Fibroblast of peridontal ligament (primary cell): ENCODE measurements at regions not wholly inside any gene's neighbourhood (a gene's known extent, or its start where the extent isn't known, plus 50 kb on each side); places are given as distances from the start of the nearest gene placed in this dataset.
"Not testable (repeated sequence)": the region's sequence is repeated elsewhere in the genome, so short reads cannot be mapped to it uniquely, and the experiment has no call there.

ENCODE experiments used
- DNase-seq: peaks from one replicate; pipeline ENCODE4 v3.0.0-alpha.2; 2010; ENCODE audit errors: extremely low read depth

- no peak for DNase-seq
These were observed 96.6 kb upstream of the B3GAT2 start for GRCh38 chr6:71053475-71053874.

- no peak for DNase-seq
These were observed 99.8 kb upstream of the B3GAT2 start for GRCh38 chr6:71056656-71057055.

DNA sequence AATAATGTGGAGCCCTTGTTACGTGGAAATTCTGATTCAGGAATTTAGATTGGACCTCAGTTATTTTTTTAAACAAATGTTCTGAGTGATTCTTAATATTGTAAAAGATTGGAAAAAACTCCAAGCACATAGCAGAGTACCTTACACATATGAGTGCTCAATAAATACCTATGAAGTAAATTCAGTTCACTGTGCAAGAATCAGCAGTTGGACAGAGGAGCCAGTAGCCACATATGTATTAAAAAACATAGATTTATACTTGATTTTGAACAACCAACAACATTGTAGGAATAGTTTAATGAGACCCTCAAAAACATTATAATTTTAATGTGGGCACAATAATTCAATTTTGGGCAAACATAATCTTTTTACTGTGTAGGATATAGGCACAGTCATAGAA, 109.3 kb upstream of the B3GAT2 start:
- DNase-seq: no peak

DNA sequence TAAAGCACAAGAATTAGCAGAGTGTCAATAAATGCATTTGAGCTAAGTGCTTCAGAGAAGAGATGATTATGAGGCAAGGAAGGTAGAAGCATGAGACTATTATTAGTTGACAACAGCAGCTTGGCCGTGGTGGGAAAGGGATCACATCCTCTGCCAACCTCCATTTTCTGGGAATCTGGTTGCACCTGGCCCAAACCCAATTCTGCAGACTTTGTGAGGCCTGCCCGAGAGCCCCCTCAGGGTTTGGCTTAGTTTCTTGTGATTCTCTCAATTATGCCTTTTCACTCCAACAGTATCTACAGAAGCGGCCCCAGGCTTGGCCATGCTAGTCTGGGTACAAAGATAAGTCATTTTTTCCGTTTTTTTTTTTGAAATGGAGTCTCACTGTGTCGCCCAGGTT, 111.0 kb upstream of the B3GAT2 start:
- DNase-seq: no peak

DNA sequence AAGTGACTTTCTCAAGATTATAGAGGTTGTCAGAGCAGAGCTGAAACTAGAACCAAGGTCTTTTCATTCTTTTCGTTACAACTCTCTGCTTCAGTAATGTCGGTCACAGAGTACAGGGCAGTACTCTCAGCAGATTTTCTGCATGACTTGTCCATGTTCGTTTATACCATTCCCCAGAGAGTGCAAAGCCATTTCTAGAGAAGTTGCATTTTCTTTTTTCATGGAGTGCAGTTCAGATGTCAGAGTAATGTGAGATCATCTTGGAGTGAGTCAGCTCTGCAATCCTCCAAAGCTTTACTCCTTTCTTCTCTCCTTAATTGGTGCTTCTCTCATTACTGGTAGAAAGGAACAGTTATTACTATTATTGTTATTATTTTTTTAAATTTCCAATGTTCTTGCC, 115.6 kb upstream of the B3GAT2 start:
- peak; percentile 44 for DNase-seq

DNA sequence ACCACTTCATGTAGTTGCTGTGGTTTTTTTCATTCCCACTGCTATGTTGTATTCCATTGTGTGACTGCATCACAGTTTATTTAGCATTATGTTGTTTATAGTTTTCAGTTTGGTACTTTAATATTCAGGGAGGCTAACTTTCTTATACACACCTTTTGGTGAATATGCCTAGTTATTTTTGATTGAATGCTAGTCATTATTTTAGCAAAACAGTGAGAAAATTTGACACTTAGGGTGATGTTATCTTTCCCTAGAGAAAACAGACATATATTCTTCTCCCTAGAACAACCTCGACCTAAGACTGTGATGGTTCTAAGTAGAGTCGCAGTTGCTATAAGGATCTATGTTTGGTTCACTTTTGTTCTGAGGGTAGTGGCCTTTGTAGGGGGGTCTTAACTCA, 120.8 kb upstream of the B3GAT2 start:
- no peak for DNase-seq

DNA sequence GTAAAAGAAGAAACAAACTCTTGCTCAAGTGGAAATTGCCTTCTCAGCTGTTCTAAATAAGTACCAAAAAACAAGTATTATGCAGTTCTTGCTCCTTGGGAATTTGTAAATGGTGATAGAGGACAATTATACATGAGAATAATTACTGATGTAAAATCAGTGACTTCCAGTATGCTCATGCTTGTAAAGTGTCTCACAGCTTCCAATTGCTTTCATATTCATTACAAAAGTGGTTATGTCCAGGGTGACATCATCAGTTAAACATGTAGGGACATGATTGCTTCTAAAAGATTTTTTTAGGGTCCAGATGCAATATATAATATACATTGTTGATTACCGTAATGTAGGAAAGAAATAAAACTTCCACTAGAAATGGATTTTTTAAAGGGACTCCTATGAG, 122.8 kb upstream of the B3GAT2 start:
- DNase-seq: peak; percentile 66

- peak; percentile 5 for DNase-seq
These were observed 123.3 kb upstream of the B3GAT2 start for GRCh38 chr6:71080133-71080532.

GRCh38 chr6:71080826-71081225, 124.0 kb upstream of the B3GAT2 start:
- peak; percentile 69 for DNase-seq

DNA sequence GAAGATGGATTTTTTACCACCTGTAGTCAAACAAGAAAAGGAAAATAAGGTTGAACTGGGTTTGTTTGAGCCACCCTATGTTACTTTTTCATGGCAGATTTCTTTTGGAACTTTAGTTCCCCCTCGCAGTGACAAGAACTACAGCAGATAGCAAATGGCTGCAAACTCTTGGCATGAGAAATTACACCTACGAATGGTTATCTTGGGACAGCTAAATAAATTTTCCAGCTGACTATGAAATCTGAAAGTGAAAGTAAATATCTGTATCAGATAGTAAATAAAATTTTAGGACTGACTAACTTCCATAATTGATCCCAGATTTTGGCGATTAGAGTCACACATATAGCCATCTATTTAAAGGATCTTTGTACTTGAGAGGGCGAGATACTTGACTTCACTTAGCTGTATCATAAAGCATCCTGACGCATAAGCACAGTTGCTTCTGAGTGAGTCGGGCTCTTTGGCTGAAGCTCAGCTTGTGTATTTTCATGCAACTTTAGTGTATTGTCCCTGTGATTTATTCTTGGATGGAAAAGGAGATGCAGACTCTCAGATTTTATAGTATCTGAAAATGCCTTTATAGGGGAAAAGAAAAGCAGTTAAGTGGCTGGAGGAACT, 125.3 kb upstream of the B3GAT2 start:
- DNase-seq: peak; percentile 77

GRCh38 chr6:71083308-71083820, 126.5 kb upstream of the B3GAT2 start:
- no peak for DNase-seq

DNA sequence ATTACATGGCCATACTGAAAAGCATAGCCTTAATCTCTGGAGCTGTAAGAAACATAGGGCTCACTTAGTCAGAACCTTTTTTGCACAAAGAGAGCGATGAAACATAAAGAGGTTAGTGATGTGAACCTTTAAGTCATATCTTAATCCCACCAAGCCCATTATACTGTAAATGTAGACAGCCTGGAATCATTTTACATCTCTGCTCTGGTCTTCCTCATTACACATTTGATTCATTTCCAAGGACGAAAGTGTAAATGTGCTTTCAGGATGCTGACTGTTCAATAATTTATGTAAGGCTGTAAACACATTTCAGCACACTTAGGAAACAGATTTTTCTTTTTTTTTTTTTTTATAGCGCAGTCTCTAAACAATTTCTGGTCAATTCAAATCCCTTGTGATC, 131.3 kb upstream of the B3GAT2 start:
- no peak for DNase-seq

- DNase-seq: no peak
These were observed 133.4 kb upstream of the B3GAT2 start for GRCh38 chr6:71090217-71090616.

- no peak for DNase-seq
These were observed 134.3 kb upstream of the B3GAT2 start for GRCh38 chr6:71091167-71091566.

GRCh38 chr6:71091956-71092355, 135.1 kb upstream of the B3GAT2 start:
- DNase-seq: no peak

DNA sequence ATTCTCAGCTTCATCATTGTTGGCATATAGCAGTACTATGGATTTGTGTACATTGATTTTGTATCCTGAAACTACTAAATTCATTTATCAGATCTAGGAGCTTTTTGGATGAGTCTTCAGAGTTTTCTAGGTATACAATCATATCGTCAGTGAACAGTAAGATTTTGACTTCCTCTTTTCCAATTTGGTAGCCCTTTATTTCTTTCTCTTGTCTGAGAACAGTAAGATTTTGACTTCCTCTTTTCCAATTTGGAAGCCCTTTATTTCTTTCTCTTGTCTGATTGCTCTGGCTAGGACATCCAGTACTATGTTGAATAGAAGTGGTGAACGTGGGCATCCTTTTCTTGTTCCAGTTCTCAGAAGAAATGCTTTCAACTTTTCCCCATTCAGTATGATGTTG, 140.4 kb upstream of the B3GAT2 start:
- not testable (repeated sequence) for DNase-seq

GRCh38 chr6:71099649-71100048, 142.8 kb upstream of the B3GAT2 start:
- DNase-seq: no peak

DNA sequence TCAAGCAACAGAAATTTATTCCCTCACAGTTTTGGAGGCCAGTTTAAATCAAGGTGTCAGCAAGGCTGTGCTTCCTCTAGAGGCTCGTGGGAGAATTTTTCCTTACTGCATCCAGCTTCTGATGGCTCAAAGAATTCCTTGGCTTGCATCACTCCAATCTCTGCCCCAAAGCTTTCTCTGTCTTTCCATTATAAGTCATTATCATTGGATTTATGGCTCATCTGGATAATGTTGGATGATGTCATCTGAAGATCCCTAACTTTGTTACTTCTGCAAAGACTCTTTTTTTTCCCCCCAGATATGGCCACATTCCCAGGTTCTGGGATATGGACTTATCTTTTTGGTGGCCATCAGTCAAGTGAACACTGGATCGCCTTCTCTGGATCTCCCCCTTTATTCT, 146.3 kb upstream of the B3GAT2 start:
- no peak for DNase-seq

- DNase-seq: no peak
These were observed 146.8 kb upstream of the B3GAT2 start for GRCh38 chr6:71103641-71104040.

- no peak for DNase-seq
These were observed 149.4 kb upstream of the B3GAT2 start for GRCh38 chr6:71106276-71106675.

DNA sequence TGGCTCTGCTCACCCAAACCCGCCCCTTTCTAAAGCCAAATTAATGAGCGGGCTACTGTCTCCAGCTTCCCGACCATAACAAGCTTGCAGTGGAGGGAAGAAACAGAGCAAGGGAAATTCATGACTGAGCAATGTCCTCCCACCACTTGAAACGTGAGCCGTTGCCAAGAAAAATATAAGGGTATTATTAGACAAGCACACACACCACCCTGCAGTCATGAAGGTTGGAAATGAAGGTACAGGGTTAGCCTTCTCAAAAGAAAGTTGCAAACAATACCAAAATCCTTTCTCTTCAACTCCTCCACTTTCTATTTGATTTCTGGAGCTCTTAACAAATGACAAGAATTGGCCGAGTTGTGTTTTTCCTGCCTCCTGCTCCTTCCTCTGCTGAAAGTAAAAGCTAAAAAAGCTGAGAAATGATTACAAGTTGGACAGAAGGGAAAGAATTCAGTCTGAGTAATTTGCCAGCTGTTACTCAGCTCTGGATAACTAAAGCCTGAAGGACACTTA, 151.1 kb upstream of the B3GAT2 start:
- peak; percentile 72 for DNase-seq

- DNase-seq: no peak
These were observed 157.7 kb upstream of the B3GAT2 start for GRCh38 chr6:71114544-71114943.

- DNase-seq: no peak
These were observed 158.1 kb upstream of the B3GAT2 start for GRCh38 chr6:71114986-71115385.

- no peak for DNase-seq
These were observed 162.7 kb upstream of the B3GAT2 start for GRCh38 chr6:71119560-71119959.
